NB4 (cell line): ENCODE measurements at regions not wholly inside any gene's neighbourhood (a gene's known extent, or its start where the extent isn't known, plus 50 kb on each side); places are given as distances from the start of the nearest gene placed in this dataset.

ENCODE experiments used
- DNase-seq: peaks from one replicate; pipeline ENCODE4 v3.0.0; 2010; ENCODE audit warnings: low read depth
- H3K4me3 ChIP-seq: one replicate; pipeline ENCODE4 v1.5.1; 2011; ENCODE audit warnings: mild to moderate bottlenecking, low read depth, low read length, moderate library complexity
- CTCF ChIP-seq: IDR thresholded peaks from one replicate; pipeline ENCODE4 v1.5.1; 2012; ENCODE audit warnings: low read depth, low read length
- MAX ChIP-seq: IDR thresholded peaks from 2 replicates; pipeline ENCODE4 v1.6.1; 2011; ENCODE audit warnings: low read depth, low read length
- MYC ChIP-seq: IDR thresholded peaks from 2 replicates; pipeline ENCODE4 v1.6.1; 2011; ENCODE audit warnings: low read depth, low read length
- POLR2A ChIP-seq: IDR thresholded peaks from 2 replicates; pipeline ENCODE4 v1.6.1; 2011; ENCODE audit warnings: mild to moderate bottlenecking; ENCODE audit not compliant: insufficient read length; ENCODE audit errors: extremely low read depth

- no peak overlapping the region for H3K4me3 ChIP-seq
- DNase-seq, result no peak
- TF ChIP-seq POLR2A (no peak), CTCF (no peak), MYC (no peak)
Measured at GRCh38 chr5:40084614-40085013, 595.1 kb upstream of the PTGER4 start.

- DNase-seq, result no peak
- TF ChIP-seq MYC, result no peak
- no peak for TF ChIP-seq MAX
- no peak for TF ChIP-seq CTCF
- TF ChIP-seq POLR2A, result no peak
Measured at GRCh38 chr5:40082313-40082712, 597.4 kb upstream of the PTGER4 start.

GRCh38 chr5:40080191-40080590 is 599.5 kb upstream of the PTGER4 start:
- H3K4me3 ChIP-seq, result no peak overlapping the region
- TF ChIP-seq CTCF (no peak), MAX (no peak), POLR2A (no peak), MYC (no peak)
- DNase-seq, result no peak

More at GRCh38 chr5:40082313-40082712, 597.4 kb upstream of the PTGER4 start:
- no peak overlapping the region for H3K4me3 ChIP-seq

GRCh38 chr5:40078898-40079575 is 600.7 kb upstream of the PTGER4 start:
- DNase-seq, result no peak
- TF ChIP-seq MYC, result no peak
- TF ChIP-seq CTCF, result no peak
- no peak for TF ChIP-seq POLR2A
- no peak for TF ChIP-seq MAX
- no peak overlapping the region for H3K4me3 ChIP-seq

- DNase-seq, result no peak
Measured at GRCh38 chr5:40074826-40075225, 604.9 kb upstream of the PTGER4 start.

More at GRCh38 chr5:40074826-40075225, 604.9 kb upstream of the PTGER4 start:
- H3K4me3 ChIP-seq, result no peak overlapping the region
- TF ChIP-seq MAX (no peak), POLR2A (no peak), CTCF (no peak), MYC (no peak)
